G401.6 (cell line): ENCODE measurements at regions not wholly inside any gene's neighbourhood (a gene's known extent, or its start where the extent isn't known, plus 50 kb on each side); places are given as distances from the start of the nearest gene placed in this dataset.

Source experiments
- FAIRE-seq: peaks from 2 replicates; lab custom pipeline; 2012; peaks lifted over from hg19 to GRCh38; lab: Jason Lieb, UNC

GRCh38 chr14:28001002-28001401, 765.6 kb upstream of the FOXG1 start:
- no peak for FAIRE-seq

GRCh38 chr14:28012629-28013415, 753.8 kb upstream of the FOXG1 start:
- no peak for FAIRE-seq

- no peak for FAIRE-seq
Measured at GRCh38 chr14:28020112-28020511, 746.5 kb upstream of the FOXG1 start.

GRCh38 chr14:28023853-28024252, 742.7 kb upstream of the FOXG1 start:
- FAIRE-seq = no peak

- FAIRE-seq = no peak
Measured at GRCh38 chr14:28052251-28052650, 714.3 kb upstream of the FOXG1 start.

GRCh38 chr14:28055008-28055407, 711.6 kb upstream of the FOXG1 start:
- no peak for FAIRE-seq

GRCh38 chr14:28057359-28058296, 709.0 kb upstream of the FOXG1 start:
- FAIRE-seq = no peak

- no peak for FAIRE-seq
Measured at GRCh38 chr14:28059254-28059653, 707.3 kb upstream of the FOXG1 start.

- FAIRE-seq = no peak
Measured at GRCh38 chr14:28061006-28061405, 705.6 kb upstream of the FOXG1 start.

- FAIRE-seq = no peak
Measured at GRCh38 chr14:28077021-28077420, 689.6 kb upstream of the FOXG1 start.

GRCh38 chr14:28083389-28083788, 683.2 kb upstream of the FOXG1 start:
- no peak for FAIRE-seq

GRCh38 chr14:28088125-28088524, 678.5 kb upstream of the FOXG1 start:
- FAIRE-seq = no peak

GRCh38 chr14:28097585-28097984, 669.0 kb upstream of the FOXG1 start:
- FAIRE-seq = no peak

GRCh38 chr14:28098856-28099255, 667.7 kb upstream of the FOXG1 start:
- no peak for FAIRE-seq

GRCh38 chr14:28102001-28102400, 664.6 kb upstream of the FOXG1 start:
- no peak for FAIRE-seq

- FAIRE-seq = no peak
Measured at GRCh38 chr14:28102814-28103213, 663.8 kb upstream of the FOXG1 start.

- FAIRE-seq = no peak
Measured at GRCh38 chr14:28113311-28113710, 653.3 kb upstream of the FOXG1 start.

- no peak for FAIRE-seq
Measured at GRCh38 chr14:28116716-28117115, 649.9 kb upstream of the FOXG1 start.

- no peak for FAIRE-seq
Measured at GRCh38 chr14:28119849-28120248, 646.7 kb upstream of the FOXG1 start.

GRCh38 chr14:28120391-28120790, 646.2 kb upstream of the FOXG1 start:
- no peak for FAIRE-seq

- no peak for FAIRE-seq
Measured at GRCh38 chr14:28121512-28122297, 644.9 kb upstream of the FOXG1 start.

- no peak for FAIRE-seq
Measured at GRCh38 chr14:28130610-28131284, 635.8 kb upstream of the FOXG1 start.
